Sigmoid colon (tissue), 4 donors: ENCODE measurements at regions not wholly inside any gene's neighbourhood (a gene's known extent, or its start where the extent isn't known, plus 50 kb on each side); places are given as distances from the start of the nearest gene placed in this dataset.

Source experiments
- CTCF ChIP-seq, 4 experiments: fragments of 450-650 bp in 3 of 4; fragments of 200-600 bp in 1 of 4; IDR thresholded peaks; one replicate each; pipeline ENCODE4 v1.5.1; 2016 to 2019; ENCODE audit warnings: antibody characterized with exemption in 4 of 4, mild to moderate bottlenecking in 3 of 4, moderate library complexity in 2 of 4
- POLR2A ChIP-seq, 2 donors: fragments of 450-650 bp; IDR thresholded peaks; one replicate each; pipeline ENCODE4 v1.6.1; 2016; ENCODE audit warnings: antibody characterized with exemption in 2 of 2, mild to moderate bottlenecking in 2 of 2, moderate library complexity in 2 of 2
- POLR2AphosphoS5 ChIP-seq, 4 donors: sonication (generic); formaldehyde crosslinking; IDR thresholded peaks; one replicate each; pipeline ENCODE4 v1.6.1; 2017; ENCODE audit warnings: antibody characterized with exemption in 4 of 4

DNA sequence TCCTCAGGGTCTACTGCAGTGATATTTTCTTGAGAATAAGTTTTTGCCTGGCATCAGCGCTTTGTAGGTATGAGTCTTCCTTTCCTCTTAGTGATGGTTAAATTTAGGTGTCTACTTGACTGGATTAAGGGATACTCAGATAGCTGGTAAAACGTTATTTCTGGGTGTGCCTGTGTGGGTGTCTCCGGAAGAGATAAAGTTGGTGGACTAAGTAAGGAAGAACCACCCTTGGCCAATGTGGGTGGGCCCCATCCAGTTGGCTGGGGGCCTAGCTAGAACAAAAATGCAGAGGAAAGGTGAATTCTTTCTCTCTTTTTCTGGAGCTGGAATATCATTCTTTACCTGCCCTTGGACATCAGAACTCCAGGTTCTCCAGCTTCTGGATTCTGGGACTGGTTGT, 138.8 kb downstream of the ADCYAP1R1 start:
- TF ChIP-seq CTCF (IDR thresholded peaks at IDR 0.05) (no peak), POLR2AphosphoS5 (IDR thresholded peaks at IDR 0.05) (no peak), POLR2A (IDR thresholded peaks at IDR 0.05) (no peak)
